HG02970 (cell line): ENCODE measurements at regions not wholly inside any gene's neighbourhood (a gene's known extent, or its start where the extent isn't known, plus 50 kb on each side); places are given as distances from the start of the nearest gene placed in this dataset.
"Not testable (repeated sequence)": the region's sequence is repeated elsewhere in the genome, so short reads cannot be mapped to it uniquely, and the experiment has no call there.

Source experiments
- ATAC-seq: cut with Tn5 transposase; IDR thresholded peaks from one replicate; pipeline ENCODE4 v1.9.1; 2021; ENCODE audit warnings: mild to moderate bottlenecking, moderate library complexity, moderate number of reproducible peaks; ENCODE audit not compliant: unreplicated experiment, low FRiP score

GRCh38 chr13:107931056-107931455, 284.3 kb downstream of the LIG4 start:
- no peak for ATAC-seq

- no peak for ATAC-seq
Observed at GRCh38 chr13:107928762-107929161, 286.6 kb downstream of the LIG4 start.

DNA sequence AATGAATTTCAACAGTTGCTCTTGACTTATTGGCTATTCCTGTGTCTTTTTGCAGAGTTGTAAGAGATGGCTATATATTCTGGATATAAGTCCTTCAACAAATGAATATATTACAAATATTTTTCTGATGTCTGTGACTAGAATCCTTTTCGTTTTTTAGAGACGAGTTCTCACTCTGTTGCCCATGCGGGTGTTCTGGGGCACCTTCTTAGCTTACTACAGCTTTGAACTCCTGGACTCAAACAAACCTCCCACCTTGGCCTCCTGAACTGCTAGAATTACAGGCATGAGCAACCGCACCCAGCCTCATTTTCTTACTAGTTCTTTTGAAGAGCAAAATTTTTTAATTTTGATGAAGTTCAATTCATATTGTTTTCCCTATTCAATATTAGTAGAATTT, 287.8 kb downstream of the LIG4 start:
- ATAC-seq: no peak

DNA sequence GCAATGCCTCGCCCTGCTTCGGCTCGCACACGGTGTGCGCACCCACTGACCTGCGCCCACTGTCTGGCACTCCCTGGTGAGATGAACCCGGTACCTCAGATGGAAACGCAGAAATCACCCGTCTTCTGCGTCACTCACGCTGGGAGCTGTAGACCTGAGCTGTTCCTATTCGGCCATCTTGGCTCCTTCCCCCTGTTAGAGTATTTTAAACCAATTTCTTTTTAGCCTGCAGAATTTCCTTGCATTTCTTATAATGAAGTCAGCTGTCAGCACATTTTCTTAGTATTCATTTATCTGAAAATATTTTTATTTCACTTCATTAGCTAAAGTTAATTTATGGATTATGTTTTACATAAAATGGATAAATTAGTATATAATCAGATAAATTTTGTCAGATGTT, 288.8 kb downstream of the LIG4 start:
- ATAC-seq: not testable (repeated sequence)

DNA sequence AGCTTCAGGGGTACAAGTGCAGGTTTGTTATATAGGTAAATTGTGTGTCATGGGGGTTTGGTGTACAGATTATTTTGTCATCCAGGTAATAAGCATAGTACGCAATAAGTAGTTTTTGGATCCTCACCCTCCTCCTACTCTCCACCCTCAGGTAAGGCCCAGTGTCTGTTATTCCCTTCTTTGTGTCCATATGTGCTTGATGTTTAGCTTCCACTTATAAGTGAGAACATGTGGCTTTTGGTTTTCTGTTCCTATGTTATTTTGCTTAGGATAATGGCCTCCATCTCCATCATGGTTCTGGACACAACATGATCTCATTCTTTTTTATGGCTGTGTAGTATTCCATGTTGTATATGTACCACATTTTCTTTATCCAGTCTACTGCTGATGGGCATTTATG, 298.4 kb downstream of the LIG4 start:
- ATAC-seq: not testable (repeated sequence)

DNA sequence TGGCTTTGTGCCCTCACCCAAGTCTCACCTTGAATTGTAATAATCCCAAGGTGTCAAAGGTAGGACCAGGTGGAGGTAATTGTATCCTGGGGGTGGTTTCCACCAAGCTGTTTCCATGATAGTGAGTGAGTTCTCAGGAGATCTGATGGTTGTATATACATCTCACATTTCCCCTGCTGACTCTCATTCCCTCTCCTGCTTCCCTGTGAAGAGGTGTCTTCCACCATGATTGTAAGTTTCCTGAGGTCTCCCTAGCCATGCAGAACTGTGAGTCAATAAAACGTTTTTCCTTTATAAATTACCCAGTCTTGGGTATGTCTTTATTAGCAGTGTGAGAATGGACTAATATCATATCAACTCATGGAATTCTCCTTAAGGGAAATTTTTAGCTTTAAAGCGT, 302.6 kb downstream of the LIG4 start:
- no peak for ATAC-seq

DNA sequence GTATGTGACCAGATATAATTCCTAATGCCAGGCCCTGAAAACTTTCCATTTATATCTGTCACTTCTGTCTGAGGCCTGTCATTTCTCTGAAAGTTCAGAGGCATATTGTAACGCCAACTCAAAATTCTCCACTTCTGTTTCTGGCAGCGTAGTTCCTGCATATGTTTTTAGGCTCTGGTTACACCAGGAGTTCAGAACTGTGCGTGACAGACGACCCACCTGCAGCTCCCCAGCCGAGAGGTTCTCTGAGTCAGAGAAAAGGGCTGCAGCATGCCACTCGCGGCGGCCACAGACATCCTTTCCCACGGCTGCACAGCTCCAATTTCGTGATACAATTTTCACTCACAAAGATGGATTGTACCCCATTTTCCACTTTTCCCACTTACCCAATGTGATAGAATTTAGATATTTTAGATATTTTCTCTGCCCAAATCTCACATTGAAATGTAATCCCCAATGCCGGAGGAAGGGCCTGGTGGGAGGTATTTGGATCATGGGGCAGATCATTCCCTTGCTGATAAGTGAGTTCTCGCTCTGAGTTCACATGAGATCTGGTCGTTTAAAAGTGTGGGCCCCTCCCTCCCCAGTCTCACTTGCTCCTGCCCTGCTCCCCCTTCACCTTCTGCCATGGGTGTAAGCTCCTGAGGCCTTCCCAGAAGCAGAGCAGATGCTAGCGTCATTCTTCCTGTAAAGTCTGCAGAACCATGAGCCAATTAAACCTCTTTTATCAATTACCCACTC, 308.1 kb downstream of the LIG4 start:
- ATAC-seq: no peak

GRCh38 chr13:107906131-107906530, 309.2 kb downstream of the LIG4 start:
- ATAC-seq: no peak

- no peak for ATAC-seq
Observed at GRCh38 chr13:107901996-107902562, 313.3 kb downstream of the LIG4 start.

DNA sequence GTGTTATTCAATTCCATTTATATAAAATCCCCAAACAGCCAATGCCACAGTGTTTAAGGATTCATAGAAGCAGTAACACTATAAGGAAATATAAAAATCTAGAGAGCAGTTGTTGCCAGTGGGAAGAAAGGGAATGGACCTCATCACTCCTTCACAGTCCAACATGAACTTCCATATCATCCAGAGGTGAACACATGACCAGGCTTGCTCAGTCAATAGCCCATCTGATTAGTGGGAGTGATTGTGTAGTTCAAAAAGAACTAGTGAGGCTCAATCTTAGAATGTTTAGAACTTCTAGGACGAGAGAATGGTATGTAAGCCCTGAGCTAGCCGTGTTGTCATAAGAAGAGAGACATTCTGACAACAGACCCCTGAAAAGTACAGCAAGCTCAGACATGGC, 314.1 kb downstream of the LIG4 start:
- no peak for ATAC-seq

DNA sequence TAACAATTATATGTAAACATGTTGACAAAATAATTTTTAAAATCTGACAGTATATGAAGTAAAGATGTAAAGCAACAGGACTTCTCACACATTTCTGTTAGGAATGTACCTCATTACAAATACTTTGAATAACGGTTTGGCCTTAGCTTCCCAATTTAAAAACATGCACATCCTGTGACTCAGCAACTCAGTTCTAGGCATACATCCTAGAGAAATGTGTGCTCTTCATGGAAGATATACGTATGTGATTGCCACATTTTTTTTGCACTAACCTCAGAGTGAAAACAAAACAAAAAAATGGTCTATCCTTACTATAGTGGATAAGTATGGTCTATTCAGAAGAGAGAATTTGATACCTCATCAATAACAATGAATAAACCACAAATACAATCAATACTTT, 314.6 kb downstream of the LIG4 start:
- no peak for ATAC-seq

- ATAC-seq: no peak
Observed at GRCh38 chr13:107886118-107886517, 329.2 kb downstream of the LIG4 start.

- ATAC-seq: no peak
Observed at GRCh38 chr13:107884564-107884963, 330.8 kb downstream of the LIG4 start.

GRCh38 chr13:107883561-107884175, 331.7 kb downstream of the LIG4 start:
- no peak for ATAC-seq

DNA sequence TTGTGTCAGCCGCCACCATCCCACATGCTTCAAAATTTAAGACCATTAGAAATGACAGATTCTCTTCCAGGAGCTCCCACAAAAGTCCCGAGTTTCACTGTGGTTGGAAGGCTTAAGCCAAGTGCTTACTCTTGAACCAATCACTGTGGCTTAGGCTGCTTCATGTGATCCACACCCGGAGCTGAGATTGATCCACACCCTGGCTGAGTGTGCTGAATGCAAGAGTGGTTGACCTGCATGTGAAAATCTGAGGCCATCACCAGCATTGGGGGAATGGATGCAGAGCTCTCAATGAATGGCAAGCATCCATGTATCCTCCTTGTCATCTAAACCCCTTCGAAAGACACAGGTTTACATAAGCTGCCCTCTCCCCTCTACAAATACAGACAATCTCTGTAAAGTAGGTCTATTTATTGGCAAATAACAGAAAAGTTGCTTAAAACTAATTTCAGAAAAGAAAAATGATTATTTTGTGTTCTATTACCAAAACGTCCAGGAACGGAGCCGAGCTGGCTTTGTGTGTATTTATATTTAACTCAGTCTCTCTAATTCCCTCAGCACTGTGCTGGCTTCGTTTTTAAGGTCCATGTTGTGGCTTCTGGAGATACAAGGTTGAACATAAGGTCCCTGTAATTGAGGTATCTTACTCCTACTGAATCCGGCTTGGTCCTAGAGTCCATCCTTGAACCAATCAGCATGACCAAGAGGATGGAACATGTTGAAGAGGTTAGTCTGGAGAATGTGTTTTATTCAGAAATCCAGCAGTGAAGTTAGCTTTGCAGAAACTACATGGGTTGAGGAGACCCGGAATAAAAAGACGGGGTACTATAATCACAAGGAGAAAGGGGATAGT, 332.4 kb downstream of the LIG4 start:
- ATAC-seq: no peak

DNA sequence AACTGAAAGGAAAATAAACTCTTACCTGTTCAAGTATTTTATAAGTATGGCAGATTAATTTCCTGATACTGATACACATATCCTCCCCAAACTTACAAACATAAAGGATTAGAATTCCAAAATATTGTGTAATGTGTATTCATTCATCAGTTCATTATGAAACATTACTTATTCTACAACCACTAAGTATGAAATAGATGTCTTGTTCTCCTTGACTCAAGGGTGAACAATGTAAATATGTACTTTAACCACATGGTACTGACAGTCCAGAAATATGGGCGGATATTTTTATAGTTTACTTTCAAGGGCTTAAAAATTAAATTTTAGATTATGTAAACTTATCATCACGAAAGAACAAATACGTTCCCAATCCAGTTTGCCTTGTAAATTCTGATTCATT, 334.0 kb downstream of the LIG4 start:
- ATAC-seq: no peak

- ATAC-seq: no peak
Observed at GRCh38 chr13:107874456-107874855, 340.9 kb downstream of the LIG4 start.

DNA sequence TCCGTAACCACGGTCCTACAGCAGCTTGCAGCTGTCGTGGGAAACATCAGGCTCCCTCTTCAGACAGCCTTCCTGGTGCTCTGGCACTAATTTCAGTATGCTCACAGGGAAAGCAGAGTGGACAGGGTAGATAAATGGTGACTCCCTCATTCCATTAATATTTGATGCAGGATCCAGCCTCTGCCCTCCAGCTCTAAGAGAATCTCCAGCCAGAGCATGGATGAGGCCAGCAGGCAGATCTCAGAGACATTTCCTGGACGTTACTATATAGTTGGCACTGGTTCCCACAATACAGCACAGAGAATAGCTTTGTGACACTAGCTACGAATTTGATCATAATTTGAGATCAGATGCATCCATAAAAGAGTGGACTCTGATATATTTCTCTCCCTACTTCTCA, 341.4 kb downstream of the LIG4 start:
- no peak for ATAC-seq

GRCh38 chr13:107870400-107870799, 344.9 kb downstream of the LIG4 start:
- no peak for ATAC-seq

DNA sequence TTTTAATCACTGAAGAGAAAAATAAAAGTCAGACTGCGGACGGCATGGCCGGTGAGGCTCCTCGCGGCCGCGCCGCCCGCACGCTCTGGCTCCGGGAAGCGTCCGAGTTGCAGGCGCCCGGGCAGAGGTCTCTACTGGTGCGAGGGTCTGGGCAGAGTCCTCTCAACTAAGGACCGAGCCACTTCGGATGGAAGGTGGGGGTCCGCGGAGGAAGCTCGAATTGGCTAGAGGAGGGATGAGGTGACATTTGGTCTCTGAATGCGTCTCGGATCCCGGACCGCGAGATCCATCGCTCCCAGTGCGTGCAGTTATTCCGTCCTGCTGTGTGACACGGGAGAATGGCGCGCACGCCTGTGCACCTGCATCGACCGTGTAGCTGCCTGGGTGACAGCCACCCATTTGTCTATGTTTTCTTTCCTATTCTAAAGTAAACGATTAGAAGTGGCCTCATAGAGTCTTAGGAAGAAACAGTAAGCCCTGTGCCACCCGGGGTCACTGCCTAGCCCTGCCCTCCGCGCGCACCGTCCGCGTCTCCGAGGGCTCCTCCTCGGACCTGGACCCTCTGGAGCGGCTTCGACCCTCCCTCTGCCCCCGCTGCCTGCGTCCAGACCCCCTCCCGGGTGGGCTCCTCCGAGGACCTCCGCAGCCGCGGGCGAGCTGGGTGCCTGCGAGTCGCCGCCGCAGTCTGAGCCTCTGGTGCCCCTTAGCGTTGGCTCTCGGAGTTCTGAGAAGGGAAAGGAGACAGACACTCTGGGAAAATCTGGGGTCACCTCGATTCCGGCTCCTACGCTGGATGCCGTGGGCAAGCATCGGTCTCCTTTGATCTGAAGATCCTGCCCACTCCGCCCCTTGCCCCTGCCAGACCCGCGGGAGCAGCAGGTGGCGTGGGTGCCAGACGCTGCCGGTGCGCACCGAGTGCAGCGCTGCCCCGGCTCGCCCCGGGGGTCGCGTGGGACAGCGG, 347.4 kb downstream of the LIG4 start:
- ATAC-seq: no peak
